ENCODE measurements at regions not wholly inside any gene's neighbourhood (a gene's known extent, or its start where the extent isn't known, plus 50 kb on each side); places are given as distances from the start of the nearest gene placed in this dataset.

DNA sequence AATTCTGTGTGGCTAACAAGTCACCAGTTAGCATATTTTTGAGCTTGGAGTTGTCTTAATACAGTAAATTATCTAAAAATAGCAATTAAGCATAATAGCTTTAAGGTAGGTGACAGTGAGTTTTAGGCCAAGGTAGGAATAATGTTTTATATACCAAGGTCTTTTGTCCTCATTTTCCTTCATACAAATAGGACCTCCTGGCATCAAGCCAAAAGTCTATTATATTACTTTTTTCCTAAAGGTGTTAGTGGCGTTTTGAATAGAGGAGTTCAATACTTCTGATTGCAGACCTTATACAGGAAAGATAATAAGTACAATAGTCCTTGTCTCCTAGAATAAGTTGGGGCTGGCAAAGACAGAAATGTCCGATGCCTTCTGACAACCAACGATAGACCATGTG lies 2277.7 kb downstream of the TP53TG3F start:
- TF ChIP-seq, protein P1, sequence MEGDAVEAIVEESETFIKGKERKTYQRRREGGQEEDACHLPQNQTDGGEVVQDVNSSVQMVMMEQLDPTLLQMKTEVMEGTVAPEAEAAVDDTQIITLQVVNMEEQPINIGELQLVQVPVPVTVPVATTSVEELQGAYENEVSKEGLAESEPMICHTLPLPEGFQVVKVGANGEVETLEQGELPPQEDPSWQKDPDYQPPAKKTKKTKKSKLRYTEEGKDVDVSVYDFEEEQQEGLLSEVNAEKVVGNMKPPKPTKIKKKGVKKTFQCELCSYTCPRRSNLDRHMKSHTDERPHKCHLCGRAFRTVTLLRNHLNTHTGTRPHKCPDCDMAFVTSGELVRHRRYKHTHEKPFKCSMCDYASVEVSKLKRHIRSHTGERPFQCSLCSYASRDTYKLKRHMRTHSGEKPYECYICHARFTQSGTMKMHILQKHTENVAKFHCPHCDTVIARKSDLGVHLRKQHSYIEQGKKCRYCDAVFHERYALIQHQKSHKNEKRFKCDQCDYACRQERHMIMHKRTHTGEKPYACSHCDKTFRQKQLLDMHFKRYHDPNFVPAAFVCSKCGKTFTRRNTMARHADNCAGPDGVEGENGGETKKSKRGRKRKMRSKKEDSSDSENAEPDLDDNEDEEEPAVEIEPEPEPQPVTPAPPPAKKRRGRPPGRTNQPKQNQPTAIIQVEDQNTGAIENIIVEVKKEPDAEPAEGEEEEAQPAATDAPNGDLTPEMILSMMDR (IDR thresholded peaks at IDR 0.05): no peak
- no peak for TF ChIP-seq EP300 (IDR thresholded peaks at IDR 0.05)
- no peak for TF ChIP-seq POLR2AphosphoS5 (IDR thresholded peaks at IDR 0.05)

Measured in sigmoid colon (tissue), 4 donors.